ENCODE measurements at regions not wholly inside any gene's neighbourhood (a gene's known extent, or its start where the extent isn't known, plus 50 kb on each side); places are given as distances from the start of the nearest gene placed in this dataset.
"Not testable (repeated sequence)": the region's sequence is repeated elsewhere in the genome, so short reads cannot be mapped to it uniquely, and the experiment has no call there.

DNA sequence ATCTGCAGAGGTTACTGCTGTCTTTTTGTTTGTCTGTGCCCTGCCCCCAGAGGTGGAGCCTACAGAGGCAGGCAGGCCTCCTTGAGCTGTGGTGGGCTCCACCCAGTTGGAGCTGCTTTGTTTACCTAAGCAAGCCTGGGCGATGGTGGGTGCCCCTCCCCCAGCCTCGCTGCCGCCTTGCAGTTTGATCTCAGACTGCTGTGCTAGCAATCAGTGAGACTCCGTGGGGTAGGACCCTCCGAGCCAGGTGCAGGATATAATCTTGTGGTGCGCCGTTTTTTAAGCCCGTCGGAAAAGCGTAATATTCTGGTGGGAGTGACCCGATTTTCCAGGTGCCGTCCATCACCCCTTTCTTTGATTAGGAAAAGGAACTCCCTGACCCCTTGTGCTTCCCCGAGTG lies 211.4 kb downstream of the BTBD3 start:
- DNase-seq (ENCODE audit: low spot score) = not testable (repeated sequence)

GRCh38 chr20:12129532-12129931 lies 211.8 kb downstream of the BTBD3 start:
- DNase-seq (ENCODE audit: low spot score) = not testable (repeated sequence)

DNA sequence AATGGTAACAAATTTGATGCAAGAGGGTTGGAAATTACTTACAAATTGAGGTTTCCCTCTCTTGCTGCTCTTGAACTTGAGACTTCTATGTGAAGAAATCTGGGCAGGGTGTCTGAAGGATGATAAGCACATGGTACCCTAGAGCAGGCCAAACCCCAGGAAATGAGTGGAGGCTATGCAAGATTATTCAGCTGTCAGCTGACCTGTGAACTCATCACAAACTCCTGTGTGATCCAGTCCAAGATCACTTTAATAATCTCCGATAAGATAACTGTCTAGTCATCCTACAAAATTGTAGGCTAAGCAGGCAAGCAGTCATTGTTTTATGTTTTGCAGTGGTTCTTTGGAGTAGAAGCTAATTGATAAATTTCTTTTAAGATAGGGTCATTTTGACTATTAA lies 213.1 kb downstream of the BTBD3 start:
- DNase-seq (ENCODE audit: low spot score) = no peak

DNA sequence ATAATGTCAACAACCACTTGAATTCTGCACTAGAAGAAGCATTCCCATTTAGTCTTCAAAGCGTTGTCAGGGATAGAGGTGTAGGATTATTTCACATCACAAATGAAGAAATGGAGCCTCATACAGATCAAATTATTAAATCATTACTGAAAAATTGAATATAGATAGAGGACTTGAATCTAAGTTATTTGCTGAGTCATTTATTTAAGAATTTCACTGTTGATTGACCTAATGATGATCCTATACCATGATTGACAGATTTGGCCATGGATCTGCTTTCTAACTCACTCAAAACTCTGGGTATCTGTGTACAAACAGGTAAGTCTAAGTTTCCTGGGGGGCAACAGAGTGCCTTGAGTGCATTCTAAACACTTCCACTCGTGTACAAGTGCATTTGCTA lies 215.9 kb downstream of the BTBD3 start:
- DNase-seq (ENCODE audit: low spot score) = no peak

DNA sequence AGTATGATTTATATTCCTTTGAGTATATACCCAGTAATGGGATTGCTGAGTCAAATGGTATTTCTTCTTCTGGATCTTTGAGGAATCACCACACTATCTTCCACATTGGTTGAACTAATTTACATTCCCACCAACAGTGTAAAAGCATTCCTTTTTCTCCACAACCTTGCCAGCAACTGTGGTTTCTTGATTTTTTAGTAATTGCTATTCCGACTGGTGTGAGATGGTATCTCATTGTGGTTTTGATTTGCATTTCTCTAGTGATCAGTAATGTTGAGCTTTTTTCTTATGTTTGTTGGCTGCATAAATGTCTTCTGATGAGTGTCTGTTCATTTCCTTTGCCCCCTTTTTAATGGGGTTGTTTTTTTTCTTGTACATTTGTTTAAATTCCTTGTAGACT lies 228.3 kb downstream of the BTBD3 start:
- DNase-seq (ENCODE audit: low spot score) = not testable (repeated sequence)

DNA sequence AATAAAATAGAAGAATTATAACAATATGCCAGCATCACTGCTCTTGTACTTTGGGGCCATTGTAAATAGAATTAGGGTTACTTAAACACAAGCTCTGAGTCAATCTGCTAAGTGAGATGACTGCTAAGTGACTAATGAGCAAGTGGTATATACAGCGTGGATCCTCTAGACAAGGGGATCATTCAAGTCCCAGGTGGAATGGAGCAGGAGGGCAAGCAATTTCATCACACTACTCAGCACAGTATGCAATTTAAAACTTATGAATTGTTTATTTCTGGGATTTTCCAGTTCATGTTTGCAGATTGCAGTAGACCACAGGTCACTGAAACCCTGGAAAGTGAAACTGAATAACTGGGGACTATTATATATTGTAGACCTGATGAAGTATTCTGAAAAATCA lies 235.3 kb downstream of the BTBD3 start:
- DNase-seq (ENCODE audit: low spot score) = no peak

- DNase-seq (ENCODE audit: low spot score) = no peak
Observed at GRCh38 chr20:12153628-12154027, 235.9 kb downstream of the BTBD3 start.

DNA sequence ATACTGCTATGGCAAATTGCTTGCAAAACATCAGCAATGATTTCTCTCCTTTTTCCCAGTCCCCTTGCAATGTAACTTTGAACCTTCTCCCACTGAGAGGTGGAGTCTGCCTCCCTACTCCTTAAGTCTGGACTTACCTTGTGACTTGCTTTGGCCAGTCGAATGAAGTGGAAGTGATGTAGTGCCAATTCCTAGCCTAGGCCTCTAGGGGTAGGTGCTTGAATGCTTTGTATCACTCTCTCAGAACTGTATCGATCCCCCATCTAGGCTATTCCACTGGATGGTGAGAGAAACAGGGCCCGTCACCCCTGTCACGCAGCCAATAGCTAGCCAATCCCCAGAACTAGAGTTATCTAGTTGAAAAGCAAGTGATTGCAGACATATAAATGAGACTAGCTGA lies 238.6 kb downstream of the BTBD3 start:
- DNase-seq (ENCODE audit: low spot score) = no peak

DNA sequence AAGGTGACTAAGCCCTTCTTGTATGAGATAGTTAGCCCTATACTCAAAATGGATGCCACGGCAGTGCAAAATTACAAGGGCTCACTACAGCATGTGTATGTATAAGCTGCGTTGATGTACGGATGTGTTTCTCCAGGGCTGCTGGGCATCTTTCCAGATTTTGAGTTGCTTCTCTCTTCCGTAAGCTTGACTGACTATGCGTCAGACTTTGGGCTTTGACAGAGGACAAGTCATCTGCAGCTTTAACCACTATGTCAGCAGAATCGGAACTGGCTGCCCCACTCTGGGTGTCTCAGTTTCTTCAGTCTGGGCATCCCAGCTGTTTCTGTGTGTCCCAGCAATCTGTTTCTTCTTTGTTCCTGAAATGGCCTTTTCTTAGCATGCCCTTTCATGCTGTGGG lies 241.6 kb downstream of the BTBD3 start:
- DNase-seq (ENCODE audit: low spot score) = no peak

DNA sequence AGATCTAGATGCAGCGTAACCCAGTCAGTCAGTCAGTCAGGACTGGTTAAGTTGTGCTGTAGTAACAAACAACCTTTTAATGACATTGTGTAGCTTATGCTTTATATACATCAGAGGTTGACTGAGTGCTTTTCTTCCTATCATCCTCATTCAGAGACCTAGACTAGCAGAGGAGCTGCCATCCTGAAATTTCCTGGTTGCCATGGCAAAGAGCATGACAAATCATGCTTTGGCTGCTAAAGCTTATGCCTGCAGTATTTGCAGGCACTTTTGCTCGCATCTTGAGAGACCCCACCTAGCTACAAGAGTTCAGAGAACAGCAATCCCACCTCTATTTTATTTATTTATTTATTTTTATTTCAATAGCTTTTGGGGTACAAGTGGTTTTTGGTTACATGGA lies 244.0 kb downstream of the BTBD3 start:
- DNase-seq (ENCODE audit: low spot score) = no peak

DNA sequence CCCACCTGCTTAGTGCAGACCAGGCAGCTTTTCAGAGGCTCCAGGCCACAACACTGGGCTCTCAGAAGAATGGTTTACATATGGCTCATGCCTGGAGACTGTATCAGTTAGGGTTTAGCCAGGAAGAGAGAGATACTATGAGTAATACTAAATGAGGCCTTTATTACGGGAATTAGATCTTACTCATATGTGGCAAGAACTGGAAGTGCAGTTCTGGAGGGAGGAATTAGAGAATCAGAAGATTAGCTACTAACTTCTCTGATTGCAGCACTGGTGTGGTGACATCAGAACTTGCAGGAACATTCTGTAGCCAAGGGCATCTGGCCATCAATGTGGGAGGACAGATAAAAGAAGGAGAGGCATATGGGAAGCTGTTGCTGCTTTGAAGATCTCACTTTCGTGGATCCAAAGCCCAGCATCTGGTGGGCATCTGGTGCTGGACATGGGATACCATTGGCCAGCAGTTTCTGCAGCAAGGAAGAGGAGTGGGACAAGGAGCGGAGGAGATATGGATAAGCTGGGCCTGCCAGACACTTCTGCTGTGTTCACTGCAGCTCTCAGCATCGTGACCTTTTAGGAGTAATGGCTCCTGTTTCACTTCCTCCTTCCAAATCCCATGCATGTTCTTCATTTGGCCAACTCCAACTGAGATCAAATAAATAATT lies 248.5 kb downstream of the BTBD3 start:
- DNase-seq (ENCODE audit: low spot score) = no peak

DNA sequence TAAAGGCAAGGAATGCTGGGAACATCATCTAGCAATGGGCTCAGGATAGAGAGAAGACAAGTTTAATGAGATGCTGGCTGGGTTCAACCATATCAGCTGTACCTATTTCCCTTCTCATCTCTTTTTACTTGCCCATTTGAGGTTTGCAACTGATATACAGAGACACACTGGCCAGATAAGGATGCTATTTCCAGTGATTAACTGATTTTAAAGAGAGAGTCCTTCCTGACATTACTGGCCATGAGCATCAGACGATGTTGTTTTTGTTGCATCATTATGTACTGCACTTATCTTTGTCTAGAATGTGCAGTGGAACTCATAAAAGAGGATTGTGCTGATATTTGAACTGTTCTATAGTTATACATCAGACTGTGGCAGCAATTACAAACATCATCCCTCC lies 252.7 kb downstream of the BTBD3 start:
- DNase-seq (ENCODE audit: low spot score) = no peak

GRCh38 chr20:12171923-12172524 lies 254.3 kb downstream of the BTBD3 start:
- no peak for DNase-seq (ENCODE audit: low spot score)

- no peak for DNase-seq (ENCODE audit: low spot score)
Observed at GRCh38 chr20:12173347-12174012, 255.8 kb downstream of the BTBD3 start.

DNA sequence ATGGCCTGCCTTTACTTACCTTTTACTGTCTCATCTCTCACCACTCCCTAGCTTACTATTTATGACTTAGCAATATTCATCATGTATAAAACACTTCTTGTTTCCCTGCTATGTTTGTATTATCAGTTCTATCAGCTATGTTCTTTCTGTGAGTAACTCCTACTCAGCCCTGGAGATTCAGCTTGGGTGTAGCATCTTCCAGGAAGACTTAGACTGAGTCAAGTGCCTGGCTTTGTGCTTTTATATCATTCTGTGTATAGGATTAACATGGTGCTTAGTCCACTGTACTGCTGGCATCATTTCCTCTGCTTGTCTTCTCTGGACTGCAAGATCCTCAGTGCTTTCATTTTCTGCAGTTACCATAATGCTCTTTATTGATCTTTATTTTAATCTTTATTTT lies 257.8 kb downstream of the BTBD3 start:
- DNase-seq (ENCODE audit: low spot score) = no peak

GRCh38 chr20:12177657-12178293 lies 260.1 kb downstream of the BTBD3 start:
- DNase-seq (ENCODE audit: low spot score) = no peak

- DNase-seq (ENCODE audit: low spot score) = no peak
Observed at GRCh38 chr20:12179692-12180091, 262.0 kb downstream of the BTBD3 start.

- DNase-seq (ENCODE audit: low spot score) = no peak
Observed at GRCh38 chr20:12180107-12180661, 262.5 kb downstream of the BTBD3 start.

- DNase-seq (ENCODE audit: low spot score) = no peak
Observed at GRCh38 chr20:12198281-12198680, 280.6 kb downstream of the BTBD3 start.

DNA sequence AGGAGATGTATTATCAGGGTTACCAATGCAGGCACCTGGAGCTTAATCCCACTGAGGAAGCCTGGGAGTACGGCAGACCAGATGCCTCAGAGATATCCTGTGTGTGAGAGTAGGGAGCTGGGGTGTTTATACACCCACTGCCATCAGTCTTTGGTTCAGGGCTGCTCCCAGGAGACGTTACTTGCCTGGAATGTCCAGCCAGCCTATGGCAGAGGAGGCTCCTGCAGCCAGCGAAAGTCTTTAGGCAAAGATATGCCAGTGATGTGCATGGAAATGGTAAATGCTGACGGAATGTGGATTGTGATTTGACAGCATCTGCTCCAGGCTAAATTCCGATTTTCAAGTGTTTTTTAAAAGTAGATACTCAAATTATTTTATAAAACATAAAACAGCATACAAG lies 282.0 kb downstream of the BTBD3 start:
- DNase-seq (ENCODE audit: low spot score) = no peak

- DNase-seq (ENCODE audit: low spot score) = no peak
Observed at GRCh38 chr20:12201289-12201991, 283.7 kb downstream of the BTBD3 start.

- DNase-seq (ENCODE audit: low spot score) = no peak
Observed at GRCh38 chr20:12203399-12203798, 285.7 kb downstream of the BTBD3 start.
